ENCODE measurements at regions not wholly inside any gene's neighbourhood (a gene's known extent, or its start where the extent isn't known, plus 50 kb on each side); places are given as distances from the start of the nearest gene placed in this dataset.

GRCh38 chr9:88926781-88927505 lies 64.3 kb upstream of the S1PR3 start:
- no peak for TF ChIP-seq FOXP2 (optimal IDR thresholded peaks at IDR 0.05; ENCODE audit: borderline replicate concordance, extremely low read depth, extremely low read length, insufficient read depth)
- TF ChIP-seq TAF1 (IDR thresholded peaks at IDR 0.05; ENCODE audit: borderline replicate concordance, insufficient read depth, low read length): no peak
- no peak for TF ChIP-seq REST (IDR thresholded peaks at IDR 0.05; ENCODE audit: insufficient read depth in 1 of 2, low read depth in 2 of 2, low read length in 2 of 2)
- TF ChIP-seq SIN3A (IDR thresholded peaks at IDR 0.05; ENCODE audit: borderline replicate concordance, insufficient read depth, low read length): no peak
- no peak for TF ChIP-seq POLR2AphosphoS5 (IDR thresholded peaks at IDR 0.05; ENCODE audit: low read depth, low read length)

- TF ChIP-seq FOXP2 (optimal IDR thresholded peaks at IDR 0.05; ENCODE audit: borderline replicate concordance, extremely low read depth, extremely low read length, insufficient read depth) (no peak), REST (IDR thresholded peaks at IDR 0.05; ENCODE audit: insufficient read depth in 1 of 2, low read depth in 2 of 2, low read length in 2 of 2) (no peak), POLR2AphosphoS5 (IDR thresholded peaks at IDR 0.05; ENCODE audit: low read depth, low read length) (no peak), SIN3A (IDR thresholded peaks at IDR 0.05; ENCODE audit: borderline replicate concordance, insufficient read depth, low read length) (no peak), TAF1 (IDR thresholded peaks at IDR 0.05; ENCODE audit: borderline replicate concordance, insufficient read depth, low read length) (no peak)
Measured at GRCh38 chr9:88927510-88927909, 63.8 kb upstream of the S1PR3 start.

GRCh38 chr9:88930716-88931115 lies 60.6 kb upstream of the S1PR3 start:
- TF ChIP-seq TAF1 (IDR thresholded peaks at IDR 0.05; ENCODE audit: borderline replicate concordance, insufficient read depth, low read length) (no peak), POLR2AphosphoS5 (IDR thresholded peaks at IDR 0.05; ENCODE audit: low read depth, low read length) (no peak), FOXP2 (optimal IDR thresholded peaks at IDR 0.05; ENCODE audit: borderline replicate concordance, extremely low read depth, extremely low read length, insufficient read depth) (no peak), REST (IDR thresholded peaks at IDR 0.05; ENCODE audit: insufficient read depth in 1 of 2, low read depth in 2 of 2, low read length in 2 of 2) (no peak), SIN3A (IDR thresholded peaks at IDR 0.05; ENCODE audit: borderline replicate concordance, insufficient read depth, low read length) (no peak)

GRCh38 chr9:88932766-88933165 lies 58.5 kb upstream of the S1PR3 start:
- TF ChIP-seq POLR2AphosphoS5 (IDR thresholded peaks at IDR 0.05; ENCODE audit: low read depth, low read length): no peak
- no peak for TF ChIP-seq TAF1 (IDR thresholded peaks at IDR 0.05; ENCODE audit: borderline replicate concordance, insufficient read depth, low read length)
- no peak for TF ChIP-seq REST (IDR thresholded peaks at IDR 0.05; ENCODE audit: insufficient read depth in 1 of 2, low read depth in 2 of 2, low read length in 2 of 2)
- TF ChIP-seq FOXP2 (optimal IDR thresholded peaks at IDR 0.05; ENCODE audit: borderline replicate concordance, extremely low read depth, extremely low read length, insufficient read depth): no peak
- no peak for TF ChIP-seq SIN3A (IDR thresholded peaks at IDR 0.05; ENCODE audit: borderline replicate concordance, insufficient read depth, low read length)

All from PFSK-1 (cell line).